Stimulated activated CD4-positive, alpha-beta T cell treated with anti-CD3 and anti-CD28 coated beads, Interleukin-15, amount 100 ng/mL, for 24 hours (primary cell): ENCODE measurements at regions not wholly inside any gene's neighbourhood (a gene's known extent, or its start where the extent isn't known, plus 50 kb on each side); places are given as distances from the start of the nearest gene placed in this dataset.
"Not testable (repeated sequence)": the region's sequence is repeated elsewhere in the genome, so short reads cannot be mapped to it uniquely, and the experiment has no call there.

Source experiments
- DNase-seq: peaks from one replicate; pipeline ENCODE4 v3.0.0-alpha.2; 2020

- DNase-seq, result no peak
These were observed 305.4 kb downstream of the BMP4 start for GRCh38 chr14:53651096-53651740.

GRCh38 chr14:53646925-53647324 lies 309.7 kb downstream of the BMP4 start:
- DNase-seq, result no peak

- DNase-seq, result no peak
These were observed 315.9 kb downstream of the BMP4 start for GRCh38 chr14:53640695-53641094.

GRCh38 chr14:53638966-53639365 lies 317.7 kb downstream of the BMP4 start:
- no peak for DNase-seq

GRCh38 chr14:53634793-53635192 lies 321.8 kb downstream of the BMP4 start:
- DNase-seq, result no peak

GRCh38 chr14:53630336-53630735 lies 326.3 kb downstream of the BMP4 start:
- no peak for DNase-seq

GRCh38 chr14:53628732-53629430 lies 327.7 kb downstream of the BMP4 start:
- DNase-seq, result no peak

- no peak for DNase-seq
These were observed 328.4 kb downstream of the BMP4 start for GRCh38 chr14:53628261-53628660.

GRCh38 chr14:53626761-53627160 lies 329.9 kb downstream of the BMP4 start:
- DNase-seq, result no peak

- no peak for DNase-seq
These were observed 334.2 kb downstream of the BMP4 start for GRCh38 chr14:53622447-53622846.

- no peak for DNase-seq
These were observed 334.7 kb downstream of the BMP4 start for GRCh38 chr14:53621921-53622320.

- no peak for DNase-seq
These were observed 335.2 kb downstream of the BMP4 start for GRCh38 chr14:53621433-53621832.

GRCh38 chr14:53620890-53621289 lies 335.7 kb downstream of the BMP4 start:
- DNase-seq, result no peak

- no peak for DNase-seq
These were observed 336.3 kb downstream of the BMP4 start for GRCh38 chr14:53620317-53620716.

- DNase-seq, result no peak
These were observed 336.9 kb downstream of the BMP4 start for GRCh38 chr14:53619691-53620231.

GRCh38 chr14:53616536-53616935 lies 340.1 kb downstream of the BMP4 start:
- DNase-seq, result not testable (repeated sequence)

GRCh38 chr14:53615252-53615651 lies 341.4 kb downstream of the BMP4 start:
- DNase-seq, result no peak

- DNase-seq, result no peak
These were observed 343.0 kb downstream of the BMP4 start for GRCh38 chr14:53613404-53614253.

GRCh38 chr14:53610947-53611346 lies 345.7 kb downstream of the BMP4 start:
- no peak for DNase-seq

GRCh38 chr14:53609009-53609408 lies 347.6 kb downstream of the BMP4 start:
- no peak for DNase-seq

GRCh38 chr14:53608369-53608768 lies 348.3 kb downstream of the BMP4 start:
- DNase-seq, result no peak

- no peak for DNase-seq
These were observed 350.4 kb downstream of the BMP4 start for GRCh38 chr14:53606203-53606602.

- DNase-seq, result no peak
These were observed 351.1 kb downstream of the BMP4 start for GRCh38 chr14:53605562-53605961.

GRCh38 chr14:53603994-53604393 lies 352.6 kb downstream of the BMP4 start:
- no peak for DNase-seq
